ENCODE measurements at regions not wholly inside any gene's neighbourhood (a gene's known extent, or its start where the extent isn't known, plus 50 kb on each side); places are given as distances from the start of the nearest gene placed in this dataset.
A peak's percentile ranks its signal among the peaks of the same experiment; 100 is the strongest.

GRCh38 chr2:45280794-45281193, 271.5 kb upstream of the SIX2 start:
- H3K4me1 Mint-ChIP-seq: no peaks in the 10 kb centered on the region
- Histone ChIP-seq H3K27me3 (ENCODE audit: control insufficient read depth in 2 of 2, insufficient read depth in 2 of 2, low read length in 2 of 2) (no peaks in the 10 kb centered on the region), H3K36me3 (replicated peaks in 1 of 2; ENCODE audit: control insufficient read depth in 1 of 2, insufficient read depth in 2 of 2, low read length in 2 of 2) (no peaks in the 10 kb centered on the region), H3K9ac (ENCODE audit: insufficient read depth, low read length, poor library complexity, severe bottlenecking) (no peak overlapping the region), H3K9me3 (replicated peaks in 1 of 2; ENCODE audit: control insufficient read depth in 1 of 2, insufficient read depth in 1 of 2, low read length in 2 of 2) (no peaks in the 10 kb centered on the region), H3K79me2 (ENCODE audit: insufficient read depth, low read length) (no peaks in the 10 kb centered on the region), H4K20me1 (ENCODE audit: insufficient read depth, low read length) (no peaks in the 10 kb centered on the region), H3K4me2 (replicated peaks; ENCODE audit: extremely low read depth, low read length, poor library complexity, severe bottlenecking) (no peak overlapping the region), H3K4me1 (ENCODE audit: control insufficient read depth in 1 of 2, insufficient read depth in 2 of 2, low read length in 2 of 2) (no peaks in the 10 kb centered on the region), H3K4me3 (replicated peaks in 1 of 3; ENCODE audit: low read depth in 2 of 3, low read length in 3 of 3) (no peak overlapping the region), H3K27ac (ENCODE audit: low read depth in 1 of 2, low read length in 2 of 2) (no peak overlapping the region), H2AFZ (ENCODE audit: insufficient read depth, low read depth, low read length, poor library complexity, severe bottlenecking) (no peak overlapping the region)
- peaks cover 0 to 2% (median 0%) of the 10 kb centered on the region in 7 donors for H3K9me3 Mint-ChIP-seq
- TF ChIP-seq CTCF (IDR thresholded peaks at IDR 0.05): no peak
- WGBS (ENCODE audit: insufficient coverage): 88% methylated on average over 12 of the region's 18 CpGs
- H3K27ac Mint-ChIP-seq: peak overlapping the region in 1 of 7 donors; percentile 4
- no peak for DNase-seq
- no peaks in the 10 kb centered on the region for H3K36me3 Mint-ChIP-seq
- H3K27me3 Mint-ChIP-seq (ENCODE audit: low read depth in 3 of 3): peaks cover 4 to 14% (median 6%) of the 10 kb centered on the region in 3 donors
- no peak overlapping the region for H3K4me3 Mint-ChIP-seq
- intact Hi-C loops (cut with micrococcal nuclease): no loop called here

- Histone ChIP-seq H3K27ac (ENCODE audit: low read depth in 1 of 2, low read length in 2 of 2) (no peak overlapping the region), H2AFZ (ENCODE audit: insufficient read depth, low read depth, low read length, poor library complexity, severe bottlenecking) (no peak overlapping the region), H4K20me1 (ENCODE audit: insufficient read depth, low read length) (no peaks in the 10 kb centered on the region), H3K36me3 (replicated peaks in 1 of 2; ENCODE audit: control insufficient read depth in 1 of 2, insufficient read depth in 2 of 2, low read length in 2 of 2) (no peaks in the 10 kb centered on the region), H3K4me3 (replicated peaks in 1 of 3; ENCODE audit: low read depth in 2 of 3, low read length in 3 of 3) (no peak overlapping the region), H3K9ac (ENCODE audit: insufficient read depth, low read length, poor library complexity, severe bottlenecking) (no peak overlapping the region), H3K4me1 (ENCODE audit: control insufficient read depth in 1 of 2, insufficient read depth in 2 of 2, low read length in 2 of 2) (no peaks in the 10 kb centered on the region), H3K79me2 (ENCODE audit: insufficient read depth, low read length) (no peaks in the 10 kb centered on the region), H3K27me3 (ENCODE audit: control insufficient read depth in 2 of 2, insufficient read depth in 2 of 2, low read length in 2 of 2) (no peaks in the 10 kb centered on the region), H3K4me2 (replicated peaks; ENCODE audit: extremely low read depth, low read length, poor library complexity, severe bottlenecking) (no peak overlapping the region), H3K9me3 (replicated peaks in 1 of 2; ENCODE audit: control insufficient read depth in 1 of 2, insufficient read depth in 1 of 2, low read length in 2 of 2) (no peaks in the 10 kb centered on the region)
- no peak for DNase-seq
- H3K36me3 Mint-ChIP-seq: no peaks in the 10 kb centered on the region
- WGBS (ENCODE audit: insufficient coverage): no CpG with 5 or more reads among the region's 2 CpGs
- peaks cover 0 to 4% (median 0%) of the 10 kb centered on the region in 7 donors for H3K9me3 Mint-ChIP-seq
- intact Hi-C loops (cut with micrococcal nuclease): no loop called here
- no peak overlapping the region for H3K27ac Mint-ChIP-seq
- TF ChIP-seq CTCF (IDR thresholded peaks at IDR 0.05): no peak
- peaks cover 4 to 14% (median 6%) of the 10 kb centered on the region in 3 donors for H3K27me3 Mint-ChIP-seq (ENCODE audit: low read depth in 3 of 3)
- no peaks in the 10 kb centered on the region for H3K4me1 Mint-ChIP-seq
- no peak overlapping the region for H3K4me3 Mint-ChIP-seq
These were observed 270.1 kb upstream of the SIX2 start for GRCh38 chr2:45279356-45279755.

All from CD14-positive monocyte (primary cell).